ENCODE measurements at regions not wholly inside any gene's neighbourhood (a gene's known extent, or its start where the extent isn't known, plus 50 kb on each side); places are given as distances from the start of the nearest gene placed in this dataset.

- intact Hi-C loops (cut with DNase I), result no loop called here
- Histone ChIP-seq H3K36me3 (ENCODE audit: insufficient read depth in 1 of 2, low read depth in 1 of 2) (no peaks in the 10 kb centered on the region), H3K4me3 (no peak overlapping the region), H3K27ac (no peak overlapping the region), H3K4me1 (no peaks in the 10 kb centered on the region), H3K9me3 (no peaks in the 10 kb centered on the region), H3K27me3 (ENCODE audit: insufficient read depth in 3 of 3, low read length in 2 of 3) (peaks cover 0 to 2% (median 0%) of the 10 kb centered on the region in 3 donors)
- ATAC-seq, result no peak
- WGBS, 3 donors, result 83 to 84% (median 83%) methylated on average over 27 of the region's 27 CpGs
- TF ChIP-seq, protein P1, sequence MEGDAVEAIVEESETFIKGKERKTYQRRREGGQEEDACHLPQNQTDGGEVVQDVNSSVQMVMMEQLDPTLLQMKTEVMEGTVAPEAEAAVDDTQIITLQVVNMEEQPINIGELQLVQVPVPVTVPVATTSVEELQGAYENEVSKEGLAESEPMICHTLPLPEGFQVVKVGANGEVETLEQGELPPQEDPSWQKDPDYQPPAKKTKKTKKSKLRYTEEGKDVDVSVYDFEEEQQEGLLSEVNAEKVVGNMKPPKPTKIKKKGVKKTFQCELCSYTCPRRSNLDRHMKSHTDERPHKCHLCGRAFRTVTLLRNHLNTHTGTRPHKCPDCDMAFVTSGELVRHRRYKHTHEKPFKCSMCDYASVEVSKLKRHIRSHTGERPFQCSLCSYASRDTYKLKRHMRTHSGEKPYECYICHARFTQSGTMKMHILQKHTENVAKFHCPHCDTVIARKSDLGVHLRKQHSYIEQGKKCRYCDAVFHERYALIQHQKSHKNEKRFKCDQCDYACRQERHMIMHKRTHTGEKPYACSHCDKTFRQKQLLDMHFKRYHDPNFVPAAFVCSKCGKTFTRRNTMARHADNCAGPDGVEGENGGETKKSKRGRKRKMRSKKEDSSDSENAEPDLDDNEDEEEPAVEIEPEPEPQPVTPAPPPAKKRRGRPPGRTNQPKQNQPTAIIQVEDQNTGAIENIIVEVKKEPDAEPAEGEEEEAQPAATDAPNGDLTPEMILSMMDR (IDR thresholded peaks at IDR 0.05), result no peak
- no peak for DNase-seq
Measured at GRCh38 chr22:49297286-49297870, 530.3 kb downstream of the BRD1 start.

DNA sequence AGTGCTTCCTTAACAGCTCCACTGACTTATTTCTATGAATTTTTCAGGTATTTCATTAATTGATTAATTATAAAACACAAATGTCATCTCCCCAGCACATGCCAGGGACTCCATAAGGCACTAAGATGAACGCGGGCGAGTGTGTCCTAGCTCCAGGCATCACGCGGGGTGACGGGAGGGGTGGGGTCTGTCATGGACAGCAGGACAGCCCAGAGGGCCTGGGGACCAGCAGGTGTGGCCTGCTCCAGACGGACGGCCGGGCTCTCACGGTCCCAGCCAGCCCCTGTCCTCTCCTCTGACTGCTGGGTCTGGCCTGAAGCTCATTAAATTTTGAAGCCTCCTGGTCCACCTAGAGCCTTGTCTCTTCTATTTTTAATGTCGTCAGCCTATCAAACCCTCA is 531.1 kb downstream of the BRD1 start:
- intact Hi-C loops (cut with DNase I), result no loop called here
- 73 to 83% (median 74%) methylated on average over 8 to 11 of the region's 11 CpGs for WGBS, 3 donors
- no peak for DNase-seq
- Histone ChIP-seq H3K9me3 (no peaks in the 10 kb centered on the region), H3K27ac (no peak overlapping the region), H3K36me3 (ENCODE audit: insufficient read depth in 1 of 2, low read depth in 1 of 2) (no peaks in the 10 kb centered on the region), H3K27me3 (ENCODE audit: insufficient read depth in 3 of 3, low read length in 2 of 3) (no peaks in the 10 kb centered on the region), H3K4me3 (no peak overlapping the region), H3K4me1 (no peaks in the 10 kb centered on the region)
- TF ChIP-seq, protein P1 (IDR thresholded peaks at IDR 0.05), result no peak
- ATAC-seq, result no peak

DNA sequence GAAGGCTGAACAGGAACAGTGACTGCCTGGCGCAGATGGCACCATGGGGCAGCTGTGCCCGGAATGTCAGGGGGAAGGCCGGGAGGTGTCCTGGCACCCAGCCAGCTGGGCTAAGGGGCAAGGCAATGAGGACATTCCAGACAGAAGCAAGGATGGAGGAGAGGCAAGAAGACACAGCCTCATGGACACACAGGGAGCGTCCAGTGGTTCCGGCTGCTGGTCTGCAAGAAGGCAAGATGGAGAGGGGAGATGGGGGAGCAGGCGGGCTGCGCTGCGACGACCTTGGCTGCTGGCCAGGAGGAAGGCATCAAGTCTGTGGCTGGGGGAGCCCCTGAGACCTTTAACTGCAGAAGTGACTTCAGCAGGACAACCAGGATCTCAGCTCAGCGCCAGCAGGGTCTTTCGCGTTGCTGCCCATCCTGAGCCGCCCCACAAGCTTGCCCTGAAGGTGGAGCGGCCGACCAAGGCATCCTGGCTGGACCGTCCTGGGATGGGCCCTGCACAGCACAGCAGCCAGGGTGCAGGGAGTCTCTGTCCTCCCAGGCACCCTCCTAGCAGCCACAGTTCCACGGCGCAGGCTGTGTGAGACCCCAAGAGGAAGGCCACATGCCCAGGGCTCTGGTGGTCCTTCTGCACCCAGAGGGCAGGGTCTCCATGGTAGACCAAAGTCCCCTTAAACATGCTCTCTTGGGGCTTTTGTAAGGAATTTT is 531.7 kb downstream of the BRD1 start:
- H3K9me3 ChIP-seq, result no peaks in the 10 kb centered on the region
- H3K4me3 ChIP-seq, result no peak overlapping the region
- WGBS, 3 donors, result 68 to 72% (median 72%) methylated on average over 18 of the region's 18 CpGs
- no peak for DNase-seq
- ATAC-seq, result no peak
- H3K27me3 ChIP-seq (ENCODE audit: insufficient read depth in 3 of 3, low read length in 2 of 3), result peaks cover 0 to 1% (median 0%) of the 10 kb centered on the region in 3 donors
- no peaks in the 10 kb centered on the region for H3K36me3 ChIP-seq (ENCODE audit: insufficient read depth in 1 of 2, low read depth in 1 of 2)
- H3K4me1 ChIP-seq, result no peaks in the 10 kb centered on the region
- intact Hi-C loops (cut with DNase I), result no loop called here
- H3K27ac ChIP-seq, result no peak overlapping the region
- TF ChIP-seq, protein P1 (IDR thresholded peaks at IDR 0.05), result no peak

GRCh38 chr22:49295465-49295743 is 532.3 kb downstream of the BRD1 start:
- Histone ChIP-seq H3K27ac (no peak overlapping the region), H3K27me3 (ENCODE audit: insufficient read depth in 3 of 3, low read length in 2 of 3) (peaks cover 0 to 6% (median 2%) of the 10 kb centered on the region in 3 donors), H3K4me1 (no peaks in the 10 kb centered on the region), H3K36me3 (ENCODE audit: insufficient read depth in 1 of 2, low read depth in 1 of 2) (no peaks in the 10 kb centered on the region), H3K9me3 (no peaks in the 10 kb centered on the region), H3K4me3 (no peak overlapping the region)
- intact Hi-C loops (cut with DNase I), result no loop called here
- TF ChIP-seq, protein P1 (IDR thresholded peaks at IDR 0.05), result no peak
- DNase-seq (no peak), ATAC-seq (no peak)
- 69 to 89% (median 78%) methylated on average over 5 of the region's 5 CpGs for WGBS, 3 donors

All from psoas muscle (tissue), 7 donors.